NCI-H2196 treated with DMSO at 0.1 percent for 48 hours (cell line): ENCODE measurements at regions not wholly inside any gene's neighbourhood (a gene's known extent, or its start where the extent isn't known, plus 50 kb on each side); places are given as distances from the start of the nearest gene placed in this dataset.

Experiments used
- DNase-seq: peaks from one replicate; lab custom pipeline; 2025; ENCODE audit not compliant: unreplicated experiment; lab: John Stamatoyannopoulos, UW

DNA sequence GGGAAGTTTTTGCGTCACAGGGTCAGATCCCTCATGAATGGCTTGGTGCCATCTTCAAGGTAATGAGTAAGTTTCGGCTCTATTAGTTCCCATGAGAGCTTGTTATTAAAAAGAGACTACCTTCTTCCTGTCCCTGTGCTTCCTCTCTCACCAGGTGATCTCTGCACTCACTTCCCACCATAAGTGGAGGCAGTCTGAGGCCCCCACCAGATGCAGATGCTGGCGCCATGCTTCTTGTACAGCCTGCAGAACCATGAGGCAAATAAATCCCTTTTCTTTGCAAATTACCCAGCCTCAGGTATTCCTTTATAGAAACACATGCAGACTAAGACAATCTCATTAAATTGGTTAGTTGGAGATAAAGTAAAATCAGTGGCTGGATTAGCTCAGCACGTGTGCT is 75.6 kb upstream of the RFC3 start:
- DNase-seq, result no peak

DNA sequence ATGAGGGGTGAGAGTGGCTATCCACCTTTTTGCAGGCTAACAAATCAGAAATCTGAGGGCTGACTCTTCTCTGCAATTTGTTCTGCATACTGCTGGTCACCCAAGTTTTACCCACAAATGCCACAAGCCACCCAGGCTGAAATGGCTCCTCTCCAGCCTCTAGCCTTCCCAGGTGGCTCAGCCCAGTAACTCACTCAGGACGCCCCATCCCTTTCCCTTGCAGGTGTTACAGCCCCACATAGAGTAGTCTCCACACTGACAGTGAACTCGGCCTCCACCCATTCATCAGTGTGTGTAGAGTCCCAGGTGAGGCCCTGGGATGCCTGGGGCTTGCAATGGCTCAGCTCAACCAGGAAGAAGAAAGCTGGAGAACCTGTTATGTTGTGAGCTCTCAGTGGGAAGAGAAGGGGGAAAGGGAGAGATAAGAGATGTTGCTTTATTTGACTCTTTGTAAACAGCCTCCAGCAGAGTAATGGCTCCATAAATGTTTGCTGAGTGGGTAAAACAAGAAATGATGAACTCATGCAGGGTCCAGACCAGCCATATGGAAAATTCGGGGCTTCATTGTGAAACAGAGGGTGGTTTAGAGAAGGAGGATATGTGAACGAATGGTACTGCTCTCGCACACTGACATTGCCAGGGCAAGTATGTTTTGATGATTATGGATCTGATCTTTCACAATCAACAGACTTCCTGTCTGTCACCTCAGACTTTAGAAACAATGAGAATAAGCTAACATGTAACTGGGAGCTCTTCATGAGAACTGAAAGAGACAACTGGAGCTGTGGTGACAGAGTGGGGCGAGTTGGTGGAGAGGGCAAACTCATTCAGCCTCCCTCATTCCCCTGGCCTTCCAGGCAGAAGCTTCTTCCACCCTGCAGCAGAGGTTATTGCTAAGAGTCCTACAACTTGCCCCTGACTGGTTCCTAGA is 74.2 kb upstream of the RFC3 start:
- no peak for DNase-seq

DNA sequence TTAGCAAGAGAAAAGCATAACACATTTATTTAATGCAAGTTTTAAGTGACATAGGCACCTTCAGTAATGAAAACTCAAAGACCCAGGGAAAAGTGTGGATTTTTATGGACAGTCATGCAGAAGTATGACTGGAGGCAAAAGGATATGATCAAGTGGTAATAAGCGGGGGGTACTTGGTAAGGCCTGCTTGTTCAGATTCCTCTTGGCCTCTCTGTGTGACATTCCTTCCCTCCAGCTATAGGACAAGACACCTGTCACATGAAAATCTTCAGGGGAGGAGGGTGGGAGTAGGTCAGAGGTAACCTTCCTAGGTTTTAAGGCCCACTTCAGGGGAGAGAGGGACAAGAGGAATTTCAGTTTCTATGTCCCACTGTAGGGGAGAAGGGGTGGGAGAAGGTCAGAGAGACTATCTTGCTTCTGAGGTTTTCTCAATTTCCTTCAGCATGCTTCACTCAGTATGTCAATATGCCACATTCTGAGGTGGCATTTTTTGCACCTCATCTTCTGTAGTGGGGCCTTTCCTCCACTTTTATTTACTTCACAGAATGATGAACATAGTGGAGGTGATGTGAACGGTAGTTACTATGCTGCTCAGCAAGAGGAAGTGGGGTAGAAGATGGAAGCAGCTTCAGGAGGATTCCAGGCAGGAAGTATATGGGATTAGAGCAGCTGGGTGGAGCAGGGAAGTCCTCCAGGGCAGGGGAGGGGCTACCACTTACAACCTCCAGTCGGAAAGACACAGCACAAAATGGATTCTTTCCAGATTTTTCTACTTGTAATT is 73.2 kb upstream of the RFC3 start:
- DNase-seq, result peak; percentile 26

DNA sequence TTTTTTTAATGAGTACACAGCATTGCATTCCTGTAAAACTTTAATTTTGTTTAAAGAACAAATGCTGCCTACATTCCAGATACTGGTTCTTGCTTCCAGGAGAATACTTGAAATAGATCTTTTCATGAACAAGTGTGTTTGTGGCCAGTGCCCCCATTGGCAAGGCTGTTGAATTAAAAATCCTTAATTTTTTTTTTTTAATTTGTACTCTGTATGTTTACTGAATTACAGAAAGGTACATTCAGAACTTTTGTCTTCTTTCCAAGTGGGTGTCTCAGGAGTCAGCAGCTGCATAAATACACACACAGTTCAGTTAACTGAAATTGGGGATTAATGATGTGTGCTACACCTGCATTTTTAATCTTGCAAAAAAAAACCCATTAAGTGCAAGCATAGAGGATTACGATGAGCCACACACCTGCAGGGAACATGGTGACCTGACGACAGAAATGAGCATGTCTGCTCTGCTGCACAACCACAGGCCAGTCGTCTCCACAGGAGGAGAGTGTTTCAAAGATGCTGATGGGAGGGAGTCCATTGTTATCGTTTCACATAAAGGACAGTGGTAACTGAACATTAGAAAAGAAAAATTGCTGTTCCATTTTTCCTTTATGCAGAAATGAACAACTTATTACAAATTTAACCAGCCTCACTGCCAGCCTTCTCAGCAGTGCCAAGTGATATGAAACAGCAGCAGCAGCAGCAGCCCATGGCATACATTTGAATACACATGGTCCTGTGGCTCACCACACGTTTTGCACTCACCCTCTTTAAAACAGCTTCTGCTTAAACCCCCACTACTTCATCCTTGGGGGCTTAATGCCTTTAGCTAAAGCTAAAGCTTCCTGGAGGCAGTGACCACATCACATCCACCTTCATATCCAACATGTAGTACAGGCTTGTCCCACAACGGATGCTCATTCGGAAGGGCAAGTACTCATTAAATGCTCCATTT is 72.3 kb upstream of the RFC3 start:
- DNase-seq, result no peak

DNA sequence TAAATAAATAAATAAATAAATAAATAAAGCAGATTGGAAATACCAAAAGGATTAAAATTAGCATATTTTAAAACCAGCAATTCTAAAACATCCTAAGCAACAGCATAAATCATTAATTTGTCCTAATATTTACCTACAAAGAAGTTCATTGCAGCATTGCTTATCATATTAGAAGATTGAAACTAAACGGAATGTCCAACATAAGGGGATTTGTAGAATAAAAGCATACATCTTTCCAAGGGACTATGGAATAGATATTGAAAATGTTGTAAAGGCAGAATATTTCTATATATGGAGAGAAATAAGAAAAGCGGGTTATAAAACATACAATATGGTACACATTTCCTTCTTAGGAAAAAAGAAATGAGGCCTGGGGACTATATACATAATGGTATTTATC is 71.1 kb upstream of the RFC3 start:
- no peak for DNase-seq

DNA sequence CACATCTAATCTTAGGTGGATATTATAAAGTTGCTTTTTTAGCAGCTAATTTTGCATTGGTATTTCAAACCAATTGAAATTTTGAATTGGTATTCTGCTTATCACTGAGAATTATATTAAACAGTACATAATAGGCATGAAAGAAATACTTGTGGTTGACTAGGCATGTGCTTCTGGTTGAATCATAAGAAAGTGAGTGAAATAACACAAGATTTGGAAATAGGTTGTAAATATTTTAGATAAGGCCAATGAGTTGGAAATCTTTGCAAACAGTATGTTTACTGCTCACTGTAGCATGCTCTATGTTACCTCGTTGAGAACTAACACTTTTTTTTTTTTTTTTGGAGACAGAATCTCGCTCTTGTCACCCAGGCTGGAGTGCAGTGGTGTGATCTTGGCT is 66.8 kb upstream of the RFC3 start:
- DNase-seq, result no peak

DNA sequence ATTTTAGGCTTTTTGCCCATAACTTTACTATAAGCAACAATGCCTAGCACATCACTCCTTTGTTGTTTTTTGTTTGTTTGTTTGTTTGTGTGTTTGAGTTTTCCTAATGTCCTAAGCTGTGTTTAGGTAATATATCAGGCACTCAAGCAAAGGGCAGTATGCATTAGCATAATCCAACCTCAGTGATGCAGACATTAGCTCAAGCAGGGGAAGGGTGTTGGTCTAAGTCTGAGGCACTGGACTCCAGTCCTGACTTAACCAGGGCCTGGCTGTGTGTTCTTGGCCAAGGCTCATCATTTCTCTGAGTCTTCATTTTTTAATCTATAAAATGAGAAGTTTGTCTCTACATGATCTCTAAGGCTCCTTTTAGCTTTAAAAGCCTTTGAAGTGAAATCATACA is 65.9 kb upstream of the RFC3 start:
- DNase-seq, result no peak

DNA sequence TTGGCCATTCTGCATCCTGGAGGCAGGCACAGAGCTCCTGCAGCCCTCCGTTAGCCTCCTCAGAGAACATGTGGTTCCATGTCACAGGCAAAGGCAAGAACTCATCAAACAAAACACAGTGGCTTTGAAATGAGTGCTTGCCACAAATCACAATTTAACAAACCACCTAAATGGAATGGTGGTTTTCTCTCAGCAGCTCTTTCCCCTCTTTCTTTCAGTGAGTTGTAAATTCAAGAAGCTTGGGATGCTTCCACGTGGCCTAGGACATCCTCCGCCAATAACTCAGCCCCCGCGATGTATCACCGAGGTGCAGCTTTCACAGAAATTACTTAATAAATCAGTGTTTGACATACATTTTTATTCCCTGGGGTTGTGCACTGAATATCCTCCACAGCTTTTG is 65.4 kb upstream of the RFC3 start:
- DNase-seq, result no peak

DNA sequence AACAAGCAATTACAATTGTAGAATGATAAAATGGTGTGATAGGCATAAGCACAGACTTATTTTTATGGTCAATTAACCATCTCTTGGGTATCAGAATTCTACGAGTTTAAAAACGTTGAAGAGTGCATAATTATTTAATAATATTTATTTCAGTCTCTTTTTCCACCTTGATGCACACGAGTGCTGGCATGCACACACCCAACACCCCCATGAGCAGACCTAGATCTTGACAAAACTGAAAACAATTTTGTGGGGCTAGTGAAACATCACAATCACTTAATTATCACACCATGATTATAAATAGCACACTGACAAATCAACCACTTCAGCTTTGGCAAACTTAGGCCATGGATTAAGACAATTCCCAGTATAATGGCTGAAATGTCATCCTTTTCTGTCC is 61.0 kb upstream of the RFC3 start:
- DNase-seq, result no peak

DNA sequence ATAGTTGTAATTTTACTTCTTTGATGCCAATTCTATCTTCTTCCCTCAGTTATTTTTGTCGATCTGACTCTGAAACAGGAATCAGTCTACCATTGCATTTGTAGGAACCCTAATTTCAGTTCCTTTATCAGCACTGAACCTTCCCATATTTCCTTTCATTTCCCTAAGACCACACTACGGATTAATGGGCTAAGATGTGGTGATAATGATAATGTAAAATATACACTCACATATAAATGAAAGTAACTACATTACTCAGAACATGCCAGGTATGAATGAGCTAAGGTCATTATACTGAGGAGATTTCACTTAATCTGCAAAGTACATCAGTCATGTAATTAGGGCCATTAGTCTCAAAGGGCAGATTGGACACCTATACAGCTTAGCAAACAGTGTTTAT is 60.2 kb upstream of the RFC3 start:
- no peak for DNase-seq

DNA sequence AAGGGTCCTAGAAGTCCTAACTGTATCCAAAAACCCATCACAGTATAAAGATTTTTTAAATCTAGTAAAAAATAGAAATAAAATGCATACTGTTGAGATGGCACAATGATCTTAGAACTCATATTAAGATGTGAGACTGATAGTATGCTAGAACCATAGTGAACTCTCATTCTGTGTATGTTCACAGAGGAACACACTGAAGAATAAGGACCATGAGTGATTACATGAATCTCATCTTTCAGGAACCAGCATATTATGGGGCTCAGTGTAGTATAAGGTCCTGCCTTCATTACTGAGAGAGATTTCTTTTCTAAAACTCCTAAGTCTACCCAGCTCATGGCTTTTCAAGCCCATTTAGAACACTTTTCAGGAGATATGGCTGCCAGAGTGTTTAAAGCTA is 59.8 kb upstream of the RFC3 start:
- no peak for DNase-seq

GRCh38 chr13:33761740-33762139 is 56.2 kb upstream of the RFC3 start:
- no peak for DNase-seq

DNA sequence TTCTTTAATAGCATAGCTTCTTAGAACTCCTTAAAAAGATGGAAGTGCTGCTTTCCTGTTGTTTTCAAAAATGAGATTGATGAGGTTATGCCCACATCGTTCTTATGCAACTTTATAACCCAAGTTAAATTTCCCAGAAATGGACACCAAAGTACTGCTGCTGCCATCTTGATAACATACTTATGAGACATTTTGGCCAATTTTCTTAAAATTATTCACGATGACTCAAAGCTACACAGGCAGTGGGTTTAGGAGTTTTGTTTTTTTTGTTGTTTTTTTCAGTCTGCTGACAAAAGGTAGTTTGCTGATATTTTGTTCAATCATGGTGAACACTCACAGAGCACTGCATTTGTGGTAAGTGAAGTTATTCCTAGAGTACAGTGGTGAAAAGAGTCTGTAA is 54.9 kb upstream of the RFC3 start:
- no peak for DNase-seq

GRCh38 chr13:33764716-33765115 is 53.2 kb upstream of the RFC3 start:
- no peak for DNase-seq

DNA sequence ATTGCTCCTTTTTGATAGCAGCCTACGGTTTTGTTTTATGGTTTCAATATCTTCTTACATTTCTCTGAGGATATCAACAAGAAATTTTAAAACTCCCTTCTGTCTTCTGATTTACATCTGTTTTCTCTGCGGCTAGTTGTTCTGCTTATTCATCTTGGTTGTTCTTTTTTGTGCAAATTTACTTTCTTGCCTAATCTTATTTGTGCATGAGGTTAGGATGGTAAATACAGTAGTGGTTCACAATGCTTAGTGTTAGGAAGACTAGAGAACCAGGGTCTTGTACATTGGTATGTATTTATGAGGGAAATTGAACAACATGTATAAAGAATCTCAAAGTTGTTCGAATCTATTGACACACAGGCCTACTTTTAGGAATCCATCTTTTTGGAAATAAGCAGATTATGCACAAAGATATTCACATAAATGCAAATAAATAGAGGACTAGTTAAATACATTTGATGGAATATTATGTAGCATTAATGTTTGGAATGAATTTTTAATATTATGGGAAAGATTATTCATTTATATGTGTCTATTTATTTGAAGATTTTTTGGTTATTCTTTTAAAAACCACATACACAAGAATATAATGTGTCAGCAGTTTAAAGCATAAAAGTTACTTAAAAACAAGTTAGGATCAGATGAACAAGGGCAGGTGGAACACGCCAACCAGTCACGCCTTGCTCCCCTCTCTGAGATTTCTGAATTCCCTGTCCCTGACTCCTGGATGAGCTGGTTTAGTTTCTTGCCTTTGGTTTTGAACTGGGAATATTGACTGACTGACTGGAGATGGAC is 51.4 kb upstream of the RFC3 start:
- no peak for DNase-seq

DNA sequence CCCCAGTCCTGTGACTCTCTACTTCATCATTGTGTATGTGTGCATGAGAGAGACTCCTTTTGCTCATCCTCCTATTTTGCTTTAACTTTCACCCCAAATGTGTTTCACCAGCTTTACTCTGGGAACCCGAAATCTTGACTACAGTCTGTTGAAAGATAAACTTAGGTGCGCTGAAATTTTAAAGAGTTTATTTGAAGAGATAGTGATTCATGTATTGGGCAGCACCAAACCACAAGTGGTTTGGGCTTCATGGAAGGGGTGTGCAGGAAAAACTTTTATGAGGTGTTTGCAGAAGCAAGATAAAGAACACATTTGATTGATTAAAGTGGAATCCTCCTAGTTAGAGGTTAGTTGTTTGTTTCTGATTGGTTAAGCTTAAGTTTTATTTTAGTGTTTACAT is 50.8 kb upstream of the RFC3 start:
- no peak for DNase-seq
